Activated T-helper 1 cell treated with Interleukin-2 at 50 U/mL for 16 hours (primary cell): ENCODE measurements at regions not wholly inside any gene's neighbourhood (a gene's known extent, or its start where the extent isn't known, plus 50 kb on each side); places are given as distances from the start of the nearest gene placed in this dataset.
A peak's percentile ranks its signal among the peaks of the same experiment; 100 is the strongest.
"Not testable (repeated sequence)": the region's sequence is repeated elsewhere in the genome, so short reads cannot be mapped to it uniquely, and the experiment has no call there.

ENCODE experiments used
- DNase-seq: peaks from one replicate; pipeline ENCODE4 v3.0.0-alpha.2; 2020; ENCODE audit warnings: low read depth

GRCh38 chr16:29106259-29106908 is 121.5 kb downstream of the LAT start:
- not testable (repeated sequence) for DNase-seq

GRCh38 chr16:29104600-29104999 is 119.7 kb downstream of the LAT start:
- DNase-seq: not testable (repeated sequence)

GRCh38 chr16:29097965-29098364 is 113.1 kb downstream of the LAT start:
- DNase-seq: not testable (repeated sequence)

GRCh38 chr16:29094729-29095624 is 110.1 kb downstream of the LAT start:
- DNase-seq: not testable (repeated sequence)

GRCh38 chr16:29094325-29094724 is 109.5 kb downstream of the LAT start:
- not testable (repeated sequence) for DNase-seq

GRCh38 chr16:29089679-29090078 is 104.8 kb downstream of the LAT start:
- DNase-seq: not testable (repeated sequence)

DNA sequence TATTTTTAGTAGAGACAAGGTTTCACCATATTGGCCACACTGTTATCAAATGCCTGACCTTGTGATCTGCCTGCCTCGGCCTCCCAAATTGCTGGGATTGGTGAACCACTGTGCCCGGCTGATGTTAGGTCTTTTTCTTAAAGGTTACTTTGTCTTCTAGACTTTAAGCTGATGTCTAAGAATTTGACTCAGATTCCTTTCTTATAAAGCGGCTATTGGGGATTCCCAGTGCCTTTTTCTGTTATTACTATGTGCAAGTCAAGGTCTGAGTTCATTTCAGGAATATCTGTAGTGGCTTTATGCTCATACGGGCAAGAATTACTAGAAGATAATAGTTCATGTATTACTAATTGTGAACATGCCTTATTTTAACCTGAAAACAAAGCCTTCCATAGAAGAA is 102.8 kb downstream of the LAT start:
- DNase-seq: not testable (repeated sequence)

- peak; percentile 24 for DNase-seq
Measured at GRCh38 chr16:29081829-29082639, 97.2 kb downstream of the LAT start.

GRCh38 chr16:29074554-29075402 is 89.9 kb downstream of the LAT start:
- peak; percentile 18 for DNase-seq

GRCh38 chr16:29062235-29062634 is 77.4 kb downstream of the LAT start:
- DNase-seq: not testable (repeated sequence)

- not testable (repeated sequence) for DNase-seq
Measured at GRCh38 chr16:29061467-29061921, 76.6 kb downstream of the LAT start.

DNA sequence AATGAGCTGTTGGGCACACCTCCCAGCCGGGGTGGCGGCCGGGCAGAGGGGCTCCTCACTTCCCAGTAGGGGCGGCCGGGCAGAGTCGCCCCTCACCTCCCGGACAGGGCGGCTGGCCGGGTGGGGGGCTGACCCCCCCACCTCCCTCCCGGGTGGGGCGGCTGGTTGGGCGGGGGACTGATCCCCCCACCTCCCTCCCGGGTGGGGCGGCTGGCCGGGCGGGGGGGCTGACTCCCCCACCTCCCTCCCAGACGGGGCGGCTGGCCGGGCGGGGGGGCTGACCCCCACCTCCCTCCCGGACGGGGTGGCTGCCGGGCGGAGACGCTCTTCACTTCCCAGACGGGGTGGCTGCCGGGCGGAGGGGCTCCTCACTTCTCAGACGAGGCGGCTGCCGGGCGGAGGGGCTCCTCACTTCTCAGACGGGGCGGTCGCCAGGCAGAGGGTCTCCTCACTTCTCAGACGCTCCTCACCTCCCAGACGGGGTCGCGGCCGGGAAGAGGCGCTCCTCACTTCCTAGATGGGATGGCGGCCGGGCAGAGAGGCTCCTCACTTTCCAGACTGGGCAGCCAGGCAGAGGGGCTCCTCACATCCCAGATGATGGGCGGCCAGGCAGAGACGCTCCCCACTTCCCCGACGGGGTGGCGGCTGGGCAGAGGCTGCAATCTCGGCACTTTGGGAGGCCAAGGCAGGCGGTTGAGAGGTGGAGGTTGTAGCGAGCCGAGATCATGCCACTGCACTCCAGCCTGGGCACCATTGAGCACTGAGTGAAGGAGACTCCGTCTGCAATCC is 75.4 kb downstream of the LAT start:
- not testable (repeated sequence) for DNase-seq

DNA sequence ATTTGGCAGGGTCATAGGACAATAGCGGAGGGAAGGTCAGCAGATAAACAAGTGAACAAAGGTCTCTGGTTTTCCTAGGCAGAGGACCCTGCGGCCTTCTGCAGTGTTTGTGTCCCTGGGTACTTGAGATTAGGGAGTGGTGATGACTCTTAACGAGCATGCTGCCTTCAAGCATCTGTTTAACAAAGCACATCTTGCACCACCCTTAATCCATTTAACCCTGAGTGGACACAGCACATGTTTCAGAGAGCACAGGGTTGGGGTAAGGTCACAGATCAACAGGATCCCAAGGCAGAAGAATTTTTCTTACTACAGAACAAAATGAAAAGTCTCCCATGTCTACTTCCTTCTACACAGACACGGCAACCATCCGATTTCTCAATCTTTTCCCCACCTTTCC is 74.7 kb downstream of the LAT start:
- not testable (repeated sequence) for DNase-seq
